Cardiac fibroblast (primary cell): ENCODE measurements at regions not wholly inside any gene's neighbourhood (a gene's known extent, or its start where the extent isn't known, plus 50 kb on each side); places are given as distances from the start of the nearest gene placed in this dataset.

Experiments used
- DNase-seq, 2 donors: peaks; one replicate each; pipeline versions ENCODE4 v3.0.0 to v3.0.0-alpha.2; 2010; ENCODE audit warnings: low read depth in 2 of 2
- H3K4me3 ChIP-seq, 2 donors: replicated peaks in 1 of 2; 1 replicate in 1 of 2; 2 replicates in 1 of 2; pipeline ENCODE4 v1.5.1; 2011; ENCODE audit warnings: low read depth in 2 of 2, low read length in 2 of 2, mild to moderate bottlenecking in 2 of 2, moderate library complexity in 1 of 2
- TF ChIP-seq, protein P1 (sequence below): IDR thresholded peaks from one replicate; pipeline ENCODE4 v1.5.1; 2011; ENCODE audit warnings: low read depth, mild to moderate bottlenecking, low read length, inconsistent platforms

DNA sequence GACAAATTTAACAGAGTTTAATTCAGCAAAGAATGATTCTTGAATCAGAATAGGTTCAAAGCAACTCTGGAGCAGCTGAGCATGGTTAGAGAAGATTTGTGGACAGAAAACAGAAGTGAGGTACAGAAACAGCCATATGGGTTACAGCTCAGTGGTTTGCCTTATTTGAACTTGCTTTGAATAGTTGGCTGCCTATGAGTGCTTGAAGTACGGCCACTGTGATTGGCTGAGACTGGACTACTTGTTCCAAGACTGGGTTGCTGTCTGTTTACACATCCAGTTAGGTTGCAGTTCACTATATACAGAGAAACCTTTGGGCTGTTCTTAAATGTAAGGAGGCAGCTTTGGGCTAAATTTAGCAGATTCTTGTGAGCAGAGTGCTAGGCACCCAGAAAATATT, 79.4 kb upstream of the CADPS start:
- TF ChIP-seq, protein P1, sequence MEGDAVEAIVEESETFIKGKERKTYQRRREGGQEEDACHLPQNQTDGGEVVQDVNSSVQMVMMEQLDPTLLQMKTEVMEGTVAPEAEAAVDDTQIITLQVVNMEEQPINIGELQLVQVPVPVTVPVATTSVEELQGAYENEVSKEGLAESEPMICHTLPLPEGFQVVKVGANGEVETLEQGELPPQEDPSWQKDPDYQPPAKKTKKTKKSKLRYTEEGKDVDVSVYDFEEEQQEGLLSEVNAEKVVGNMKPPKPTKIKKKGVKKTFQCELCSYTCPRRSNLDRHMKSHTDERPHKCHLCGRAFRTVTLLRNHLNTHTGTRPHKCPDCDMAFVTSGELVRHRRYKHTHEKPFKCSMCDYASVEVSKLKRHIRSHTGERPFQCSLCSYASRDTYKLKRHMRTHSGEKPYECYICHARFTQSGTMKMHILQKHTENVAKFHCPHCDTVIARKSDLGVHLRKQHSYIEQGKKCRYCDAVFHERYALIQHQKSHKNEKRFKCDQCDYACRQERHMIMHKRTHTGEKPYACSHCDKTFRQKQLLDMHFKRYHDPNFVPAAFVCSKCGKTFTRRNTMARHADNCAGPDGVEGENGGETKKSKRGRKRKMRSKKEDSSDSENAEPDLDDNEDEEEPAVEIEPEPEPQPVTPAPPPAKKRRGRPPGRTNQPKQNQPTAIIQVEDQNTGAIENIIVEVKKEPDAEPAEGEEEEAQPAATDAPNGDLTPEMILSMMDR: no peak
- H3K4me3 ChIP-seq: no peak overlapping the region
- no peak for DNase-seq

- TF ChIP-seq, protein P1: no peak
Observed at GRCh38 chr3:62955126-62955525, 79.9 kb upstream of the CADPS start.

DNA sequence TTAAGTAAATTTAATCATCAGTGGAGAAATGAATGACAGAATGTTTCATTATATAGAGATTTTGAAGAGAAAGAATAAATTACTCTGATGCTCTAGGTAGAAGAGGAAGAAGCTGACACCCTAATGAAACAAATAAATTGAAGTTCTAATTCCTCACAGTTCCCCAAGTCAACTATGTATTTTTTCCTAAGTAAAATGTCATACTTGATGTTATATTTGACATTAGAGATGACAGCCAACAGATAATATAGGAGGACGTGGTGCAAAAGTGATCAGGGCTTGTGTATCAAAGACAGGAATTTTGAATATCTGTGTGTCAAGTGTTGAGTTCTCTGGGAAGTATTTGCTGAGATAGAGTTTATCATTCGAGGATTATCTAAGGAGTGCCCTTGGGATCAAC, 81.2 kb upstream of the CADPS start:
- no peak for DNase-seq
- TF ChIP-seq, protein P1: no peak

More at GRCh38 chr3:62955126-62955525, 79.9 kb upstream of the CADPS start:
- DNase-seq: no peak
- no peak overlapping the region for H3K4me3 ChIP-seq

DNA sequence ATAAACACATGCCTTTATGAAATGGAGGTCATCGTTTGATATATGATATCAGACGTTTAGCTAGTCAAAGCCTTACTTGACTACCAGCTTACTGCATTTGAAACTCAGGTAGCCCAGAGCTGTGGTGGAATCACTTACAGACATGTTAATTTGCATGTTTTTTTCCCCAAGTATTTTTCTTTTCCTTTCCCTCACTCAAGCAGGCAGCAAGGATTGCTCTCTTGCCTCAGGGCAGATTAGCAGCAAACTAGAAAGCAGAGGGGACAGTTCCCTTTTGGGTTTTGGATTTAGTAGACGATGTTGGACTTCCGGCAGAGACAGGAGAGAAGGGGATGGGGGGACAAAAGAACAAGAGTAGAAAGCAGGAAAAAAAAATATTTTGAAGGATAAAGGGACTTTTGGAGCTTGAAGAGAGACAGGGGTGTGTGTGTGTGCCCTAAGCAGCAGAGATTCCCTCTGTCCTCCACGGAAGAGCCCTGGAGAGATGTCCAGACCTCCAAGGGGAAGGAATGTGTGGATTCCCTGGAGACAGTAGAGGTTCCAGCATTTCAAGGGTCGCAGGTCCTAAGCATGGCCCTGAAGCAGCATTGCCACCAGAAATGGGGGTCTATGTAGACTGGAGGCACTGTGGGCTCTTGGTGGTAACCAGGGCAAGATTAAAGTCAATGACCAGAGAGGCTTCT, 86.8 kb upstream of the CADPS start:
- TF ChIP-seq, protein P1: no peak
- no peak for DNase-seq
- H3K4me3 ChIP-seq: no peak overlapping the region

More for the DNA sequence above, 81.2 kb upstream of the CADPS start:
- no peak overlapping the region for H3K4me3 ChIP-seq

DNA sequence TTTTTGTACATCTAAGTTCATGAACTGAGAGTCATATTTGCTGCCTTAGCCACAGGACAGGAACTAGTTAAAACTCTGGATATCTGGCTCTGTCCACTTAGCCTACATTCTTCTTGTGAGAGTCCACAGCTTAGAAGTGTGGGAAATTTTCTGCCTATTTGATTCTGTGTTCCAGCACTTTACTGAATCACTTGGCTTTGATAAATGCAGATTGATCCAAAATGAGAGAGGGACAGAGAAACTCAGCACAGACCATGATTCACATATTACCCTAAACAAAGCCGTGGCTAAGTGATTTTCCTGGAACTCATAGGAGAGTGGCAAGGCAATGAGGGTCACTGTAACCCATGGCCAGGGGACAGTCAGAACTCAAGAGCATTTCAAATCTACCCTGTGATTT, 87.5 kb upstream of the CADPS start:
- no peak overlapping the region for H3K4me3 ChIP-seq
- TF ChIP-seq, protein P1: no peak
- DNase-seq: no peak

DNA sequence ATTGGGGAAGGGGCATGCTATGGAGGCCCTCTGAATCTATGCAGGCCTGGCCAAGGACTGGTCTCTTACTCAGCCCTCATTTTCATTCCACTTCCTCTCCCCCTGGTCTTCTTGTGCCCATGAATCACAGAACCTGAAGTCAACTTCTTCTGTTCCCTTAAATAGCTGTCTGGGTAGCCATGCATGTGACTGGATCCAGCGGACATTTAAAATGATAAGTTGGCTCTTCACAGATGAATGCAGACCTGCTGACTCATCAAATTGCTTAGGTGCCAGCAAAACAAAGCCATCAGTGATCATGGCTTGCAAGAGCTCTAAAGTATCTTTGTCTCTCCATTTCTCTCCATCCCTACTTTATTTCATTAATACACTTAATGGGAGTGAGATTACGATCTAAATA, 90.1 kb upstream of the CADPS start:
- H3K4me3 ChIP-seq: no peak overlapping the region
- no peak for DNase-seq
- TF ChIP-seq, protein P1: no peak

GRCh38 chr3:62968128-62968527, 92.9 kb upstream of the CADPS start:
- H3K4me3 ChIP-seq: no peak overlapping the region
- DNase-seq: no peak
- TF ChIP-seq, protein P1: no peak
